HG02678 (cell line): ENCODE measurements at regions not wholly inside any gene's neighbourhood (a gene's known extent, or its start where the extent isn't known, plus 50 kb on each side); places are given as distances from the start of the nearest gene placed in this dataset.
"Not testable (repeated sequence)": the region's sequence is repeated elsewhere in the genome, so short reads cannot be mapped to it uniquely, and the experiment has no call there.

Experiments used
- ATAC-seq: cut with Tn5 transposase; IDR thresholded peaks from one replicate; pipeline ENCODE4 v1.9.1; 2021; ENCODE audit warnings: mild to moderate bottlenecking, moderate library complexity; ENCODE audit not compliant: unreplicated experiment

DNA sequence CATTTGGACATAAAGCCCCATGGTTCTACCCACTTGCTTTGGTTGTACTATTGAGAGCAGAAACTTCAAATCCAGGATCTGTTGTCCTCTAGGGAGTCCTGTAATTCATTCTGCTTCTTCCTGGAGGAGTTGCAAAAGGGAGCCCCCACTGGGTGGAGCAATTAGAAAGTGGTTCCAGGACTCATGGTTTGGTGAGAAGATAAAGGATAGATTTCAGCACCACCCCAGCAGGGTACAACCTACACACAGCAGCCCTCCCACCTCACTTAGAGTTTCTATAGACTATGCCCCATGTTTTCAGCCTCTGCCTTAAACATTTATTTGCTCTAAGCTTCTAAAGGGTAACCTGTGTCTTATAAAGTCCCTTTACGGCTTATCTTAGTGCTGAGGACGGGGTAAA lies 112.6 kb upstream of the ARRDC3 start:
- no peak for ATAC-seq

DNA sequence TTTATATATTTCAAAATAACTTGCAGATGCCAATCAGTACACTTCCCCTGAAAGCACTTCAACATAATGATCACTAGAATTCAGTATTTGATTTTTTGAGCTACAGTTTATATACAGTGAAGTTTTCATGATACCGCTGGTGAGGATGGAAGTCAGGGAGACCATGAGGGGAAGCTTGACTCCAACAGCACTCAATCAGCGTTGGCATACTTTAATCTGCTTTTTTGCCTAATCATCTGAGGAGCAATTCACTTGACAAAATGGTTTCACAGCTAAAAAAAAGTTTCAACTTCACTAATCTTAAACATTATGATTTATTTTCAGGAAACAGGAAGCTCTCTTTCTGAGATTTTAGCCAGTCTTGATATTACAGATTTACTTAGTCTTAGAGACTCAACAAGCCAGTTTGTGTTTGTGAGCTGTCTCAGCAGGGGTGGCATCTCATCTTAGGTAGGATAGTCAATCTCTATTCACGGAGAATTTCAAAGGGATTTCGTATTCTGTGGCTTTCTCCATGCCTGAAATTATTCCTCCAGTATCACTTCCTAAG lies 111.4 kb upstream of the ARRDC3 start:
- no peak for ATAC-seq

DNA sequence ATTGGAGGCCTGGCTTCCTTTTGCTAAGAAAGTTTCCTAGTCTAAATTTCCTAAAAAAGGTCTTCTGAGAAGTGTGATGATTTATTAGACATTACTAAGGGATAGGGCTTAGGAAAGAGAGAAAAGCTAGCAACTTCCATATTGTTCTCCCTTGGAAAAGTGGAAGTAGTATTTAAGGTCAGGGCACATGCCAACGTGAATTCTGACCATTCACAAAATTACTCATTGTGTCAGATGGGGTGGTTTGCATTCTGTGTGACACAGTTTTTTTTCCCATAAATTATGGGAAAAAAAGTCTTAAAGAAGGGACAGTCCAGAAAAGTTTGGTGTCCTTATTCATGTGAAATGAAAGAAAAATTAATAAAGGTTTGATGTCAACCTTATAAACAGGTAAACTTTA lies 110.0 kb upstream of the ARRDC3 start:
- no peak for ATAC-seq

DNA sequence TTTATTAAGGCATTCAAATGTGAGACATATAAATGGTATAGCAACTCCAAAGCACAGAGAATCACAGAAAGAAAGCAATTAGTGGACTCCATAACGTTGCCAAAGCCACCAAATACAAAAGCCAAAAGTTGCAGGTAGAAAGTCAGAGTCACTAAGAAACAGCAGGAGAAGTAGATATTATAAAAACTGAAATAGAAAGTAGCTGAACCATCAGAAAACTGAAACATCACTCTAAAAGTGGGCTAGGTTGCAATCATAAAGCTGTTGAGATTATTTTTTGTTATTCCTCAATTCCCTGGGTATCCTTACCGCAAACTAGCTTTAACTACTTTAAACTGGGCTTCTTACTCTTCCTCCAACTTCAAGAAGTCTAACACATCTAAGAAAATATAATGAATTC lies 108.1 kb upstream of the ARRDC3 start:
- no peak for ATAC-seq

DNA sequence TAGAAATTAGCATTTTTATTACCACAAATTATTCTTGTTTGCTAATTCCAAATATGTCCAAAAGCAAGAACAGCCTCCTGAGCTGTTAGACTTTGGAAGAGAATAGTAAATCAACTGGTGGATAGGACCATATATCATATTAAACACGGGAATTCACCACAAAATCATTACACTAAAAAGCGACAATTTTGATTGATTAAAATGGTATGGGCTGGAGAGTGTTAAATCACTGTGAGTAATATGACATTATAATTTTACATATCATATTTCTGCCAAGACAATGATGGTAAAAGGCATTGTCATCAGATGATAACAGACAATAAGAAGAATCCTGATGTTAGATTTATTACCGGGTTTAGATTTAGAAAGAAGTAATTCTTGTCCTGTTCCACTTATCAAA lies 107.2 kb upstream of the ARRDC3 start:
- ATAC-seq: no peak

DNA sequence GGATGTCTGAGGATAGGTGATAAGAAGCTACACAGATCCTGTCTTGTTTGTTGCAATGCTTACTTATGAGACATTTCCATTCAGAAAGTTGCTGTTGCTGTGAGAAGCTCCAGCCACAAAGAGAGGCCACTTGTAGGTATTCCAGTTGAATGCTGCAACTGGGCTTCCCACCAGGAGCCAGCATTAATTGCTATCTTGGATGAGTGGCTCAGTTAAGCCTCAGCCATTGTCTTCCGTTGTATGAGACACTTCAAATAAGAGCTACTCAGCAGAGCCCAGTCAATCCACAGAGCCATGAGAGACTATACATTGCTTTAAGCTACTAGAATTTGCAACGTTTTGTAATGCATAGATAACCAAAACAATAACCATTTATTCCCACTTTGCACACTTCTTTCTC lies 104.3 kb upstream of the ARRDC3 start:
- no peak for ATAC-seq

DNA sequence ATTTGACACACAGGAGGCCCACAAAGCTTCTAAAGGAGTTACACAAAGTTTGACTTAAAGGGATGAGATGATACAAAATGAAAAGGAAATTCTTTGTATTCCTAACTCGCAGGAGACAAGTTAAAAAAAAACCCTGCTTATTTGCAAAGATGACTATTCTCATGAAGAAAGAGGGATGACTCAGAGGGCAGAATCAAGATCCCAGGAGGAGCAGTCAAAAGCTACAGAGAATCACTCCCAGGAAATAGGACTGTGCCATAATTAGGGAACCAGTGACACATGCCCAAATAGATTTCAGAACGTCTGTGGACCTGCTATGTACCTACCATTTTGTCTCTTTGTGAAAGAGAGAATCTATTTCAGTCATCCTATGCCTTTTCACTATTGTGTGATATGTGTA lies 103.5 kb upstream of the ARRDC3 start:
- no peak for ATAC-seq

DNA sequence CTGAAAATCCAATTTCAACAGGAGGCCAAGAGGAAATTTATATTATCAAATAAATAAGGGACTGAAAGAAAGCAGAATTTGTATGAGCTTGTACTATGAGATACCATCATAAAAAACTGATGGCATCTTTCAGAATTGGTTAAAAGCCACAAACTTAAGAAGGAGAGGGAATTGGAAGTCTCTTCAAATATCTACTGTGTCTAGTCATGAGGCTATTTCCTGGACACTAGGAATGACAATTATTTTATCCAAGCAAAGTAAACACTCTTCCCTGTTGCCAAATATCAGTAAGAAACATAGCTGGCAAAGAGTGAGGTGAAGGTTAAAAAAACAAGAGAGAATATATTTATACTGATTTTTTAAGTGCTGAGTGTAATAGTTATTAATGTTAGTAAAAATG lies 101.5 kb upstream of the ARRDC3 start:
- no peak for ATAC-seq

DNA sequence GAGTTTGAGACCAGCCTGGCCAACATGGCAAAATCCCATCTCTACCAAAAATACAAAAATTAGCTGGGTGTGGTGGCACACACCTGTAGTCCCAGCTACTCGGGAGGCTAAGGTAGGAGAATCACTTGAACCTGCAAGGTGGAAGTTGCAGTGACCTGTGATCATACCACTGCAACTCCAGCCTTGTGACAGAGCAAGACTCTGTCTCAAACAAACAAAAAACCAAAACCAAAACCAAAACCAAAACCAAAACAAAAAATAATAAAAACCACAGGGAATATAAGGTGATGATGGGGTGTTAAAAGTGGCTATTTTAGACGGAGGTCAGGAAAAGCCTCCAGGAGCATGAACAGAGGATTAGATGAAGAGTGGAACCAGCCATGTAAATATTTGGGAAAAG lies 96.3 kb upstream of the ARRDC3 start:
- not testable (repeated sequence) for ATAC-seq

DNA sequence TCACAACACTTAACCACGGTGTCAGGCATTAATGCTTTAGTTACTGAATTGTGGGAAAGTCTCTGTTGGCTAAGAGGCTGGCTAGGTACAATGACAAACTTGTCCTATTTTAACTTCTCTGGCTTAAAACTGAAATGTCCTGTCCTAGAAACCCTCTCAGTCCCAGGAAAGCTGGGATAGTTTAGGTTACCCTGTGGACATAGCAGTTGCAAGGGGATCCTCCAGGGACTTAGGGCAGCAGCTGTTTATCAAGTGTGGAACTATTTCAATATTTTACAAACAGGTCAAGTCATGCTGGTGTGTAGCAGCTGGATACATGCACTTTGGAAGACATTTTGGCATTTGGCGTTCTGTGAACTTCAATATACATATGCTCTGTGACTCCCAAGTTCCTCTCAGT lies 95.0 kb upstream of the ARRDC3 start:
- ATAC-seq: no peak

DNA sequence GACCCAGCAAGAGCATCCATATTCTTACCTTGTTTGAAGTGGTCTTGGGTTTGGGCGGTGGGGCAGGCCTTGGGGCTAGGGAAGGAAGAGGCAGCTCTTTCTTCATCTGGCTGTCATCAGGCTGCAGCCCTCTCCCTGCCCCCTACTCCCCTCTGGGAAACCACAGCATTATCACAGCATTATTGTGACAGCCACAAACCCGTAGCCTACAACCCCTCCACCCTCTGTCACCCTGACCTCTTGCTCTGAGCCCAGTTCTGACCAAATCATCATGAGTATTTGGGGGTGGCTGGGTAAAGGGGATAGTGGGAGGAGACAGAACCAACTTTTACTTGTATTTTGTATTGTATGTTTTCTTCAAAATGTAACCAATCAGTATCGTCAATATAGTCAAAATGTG lies 94.3 kb upstream of the ARRDC3 start:
- ATAC-seq: no peak

DNA sequence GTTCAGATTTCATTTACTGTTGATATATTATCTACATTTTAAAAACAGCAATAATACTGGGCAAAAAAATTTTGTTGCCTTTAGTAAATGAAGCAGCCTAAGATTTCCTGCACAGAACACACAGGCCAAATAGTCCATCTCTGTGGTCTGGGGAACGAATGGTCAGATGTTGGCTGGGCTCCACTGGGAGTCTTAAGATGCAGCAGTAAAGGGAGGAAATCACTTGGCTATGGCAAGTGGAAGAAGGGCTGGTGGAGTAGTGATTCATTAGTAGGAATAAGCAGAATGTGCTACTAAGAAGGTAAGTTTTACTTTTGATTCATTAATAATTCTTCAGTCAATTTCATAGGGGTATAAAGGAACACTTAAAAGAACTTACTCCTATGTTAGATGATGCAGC lies 91.1 kb upstream of the ARRDC3 start:
- ATAC-seq: no peak

DNA sequence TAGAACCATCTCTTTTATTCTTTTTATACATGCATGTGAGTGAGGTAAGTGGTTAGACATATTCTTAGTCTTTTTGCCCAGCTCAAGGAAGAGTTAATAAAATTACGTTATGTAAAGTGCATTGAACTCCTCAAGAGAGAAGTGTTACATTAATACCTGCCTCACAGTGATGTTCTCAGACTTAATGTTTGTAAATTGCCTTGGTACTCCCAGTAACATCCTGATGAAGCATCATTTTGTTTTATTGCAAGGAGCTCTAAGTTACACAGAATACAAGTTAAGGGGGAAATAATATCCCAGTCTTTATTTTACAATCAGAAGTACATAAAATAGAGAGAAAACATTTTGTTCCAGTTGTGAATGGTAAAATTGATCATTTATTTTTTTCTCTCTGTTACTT lies 89.5 kb upstream of the ARRDC3 start:
- ATAC-seq: no peak

DNA sequence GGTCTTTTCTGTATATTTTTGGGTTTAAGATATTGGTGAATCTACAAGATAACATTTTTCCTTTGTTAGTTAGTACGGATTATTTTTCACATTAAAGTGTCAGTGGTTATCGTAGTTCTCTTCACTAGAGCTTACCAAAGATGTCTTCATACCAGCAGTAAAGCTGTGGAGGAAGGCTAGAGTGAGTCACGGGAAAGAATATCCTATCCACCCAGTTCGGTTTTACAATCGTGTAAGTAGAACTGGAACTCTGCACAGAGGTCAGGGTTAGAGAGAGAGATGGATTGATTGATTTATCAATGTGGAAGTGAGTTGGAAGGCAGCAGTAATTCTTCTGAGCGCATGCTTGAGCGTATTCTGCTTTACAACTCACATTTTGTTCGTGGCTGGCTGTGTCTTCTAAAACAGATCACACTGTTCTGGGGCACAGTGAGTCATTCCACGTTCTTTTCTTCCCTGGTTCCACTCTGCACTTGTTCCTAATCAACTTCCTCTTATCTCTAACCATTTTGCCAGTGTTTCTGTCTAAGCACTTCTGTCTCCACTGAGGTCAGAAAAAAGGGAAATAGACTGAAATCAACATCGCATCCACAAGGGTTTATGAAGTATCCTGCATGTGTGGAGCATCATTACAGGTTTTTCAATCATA lies 86.5 kb upstream of the ARRDC3 start:
- no peak for ATAC-seq

DNA sequence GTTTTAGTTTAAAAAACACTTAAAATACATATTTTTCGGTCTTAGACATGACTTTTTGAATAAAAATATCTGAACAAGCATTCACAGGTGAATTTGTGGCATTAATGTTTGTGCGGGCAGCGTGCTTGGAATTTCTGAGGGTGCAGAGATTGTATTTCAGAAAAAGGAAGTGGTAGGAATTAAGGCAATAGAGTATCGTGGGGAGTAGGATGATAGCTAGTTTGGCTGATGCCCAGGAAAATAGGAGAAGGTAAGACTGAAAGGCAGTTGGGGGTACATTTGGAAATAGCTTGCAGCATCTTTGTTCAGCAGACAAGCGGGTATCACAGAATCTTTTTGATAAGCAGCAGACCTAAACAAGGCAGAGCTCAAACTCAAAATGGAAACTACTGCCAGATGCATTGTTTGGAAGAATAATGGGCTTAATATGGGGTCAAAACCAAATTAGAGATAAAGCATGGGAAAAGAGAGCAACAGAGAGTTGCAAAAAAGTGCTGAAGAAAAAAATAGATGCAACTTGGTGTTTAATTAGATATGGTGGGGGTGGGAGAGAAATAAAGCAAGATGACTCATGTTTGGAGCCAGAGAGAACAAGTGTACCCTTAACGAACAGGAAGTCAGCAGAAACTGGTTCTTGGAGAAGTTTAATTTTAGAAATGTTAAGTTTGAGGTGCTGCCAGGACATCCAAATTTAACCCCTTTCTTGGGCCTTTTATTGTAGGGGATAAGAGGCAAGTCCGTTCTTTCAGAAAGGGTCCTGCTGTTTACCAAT lies 85.7 kb upstream of the ARRDC3 start:
- ATAC-seq: no peak

DNA sequence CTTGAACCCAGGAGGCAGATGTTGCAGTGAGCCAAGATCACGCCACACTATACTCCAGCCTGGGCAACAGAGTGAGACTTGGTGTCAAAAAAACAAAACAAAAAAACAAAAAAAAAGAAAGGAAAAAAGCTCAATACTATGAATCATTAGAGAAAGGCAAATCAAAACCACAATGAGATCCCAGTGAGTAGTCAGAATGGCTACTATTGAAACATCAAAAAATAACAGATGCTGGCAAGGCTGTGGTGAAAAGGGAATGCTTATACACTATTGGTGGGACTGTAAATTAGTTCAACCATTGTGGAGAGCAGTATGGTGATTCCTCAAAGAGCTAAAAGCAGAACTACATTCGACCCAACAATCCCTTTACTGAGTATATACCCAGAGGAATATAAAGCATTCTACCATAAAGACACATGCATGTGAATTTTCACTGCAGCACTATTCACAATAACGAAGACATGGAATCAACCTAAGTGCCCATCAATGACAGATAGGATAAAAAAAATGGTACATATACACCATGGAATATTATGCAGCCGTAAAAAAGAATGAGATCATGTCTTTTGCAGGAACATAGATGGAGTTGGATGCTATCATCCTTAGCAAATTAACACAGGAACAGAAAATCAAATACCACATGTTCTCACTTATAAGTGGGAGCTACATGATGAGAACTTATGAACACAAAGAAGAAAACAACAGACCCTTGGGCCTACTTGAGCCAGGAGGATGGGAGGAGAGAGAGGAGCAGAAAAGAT lies 81.9 kb upstream of the ARRDC3 start:
- no peak for ATAC-seq

DNA sequence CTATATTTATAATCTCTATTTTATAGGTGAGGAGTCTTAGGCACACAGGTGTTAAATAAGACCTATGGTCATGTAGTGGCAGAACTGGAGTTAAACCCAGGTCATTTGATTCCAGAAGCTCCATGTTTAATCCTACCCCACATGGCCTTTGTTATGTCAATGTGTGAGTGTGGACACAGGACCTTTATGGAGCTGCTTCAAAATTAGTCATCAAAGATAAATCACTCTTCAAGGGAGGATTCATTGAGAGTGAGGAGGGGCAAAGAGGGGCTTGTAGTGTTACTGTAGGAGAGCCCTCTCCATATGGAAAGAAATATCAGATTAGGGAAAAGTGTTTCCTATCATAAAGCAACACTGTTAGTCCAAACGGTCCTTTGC lies 74.6 kb upstream of the ARRDC3 start:
- ATAC-seq: no peak

DNA sequence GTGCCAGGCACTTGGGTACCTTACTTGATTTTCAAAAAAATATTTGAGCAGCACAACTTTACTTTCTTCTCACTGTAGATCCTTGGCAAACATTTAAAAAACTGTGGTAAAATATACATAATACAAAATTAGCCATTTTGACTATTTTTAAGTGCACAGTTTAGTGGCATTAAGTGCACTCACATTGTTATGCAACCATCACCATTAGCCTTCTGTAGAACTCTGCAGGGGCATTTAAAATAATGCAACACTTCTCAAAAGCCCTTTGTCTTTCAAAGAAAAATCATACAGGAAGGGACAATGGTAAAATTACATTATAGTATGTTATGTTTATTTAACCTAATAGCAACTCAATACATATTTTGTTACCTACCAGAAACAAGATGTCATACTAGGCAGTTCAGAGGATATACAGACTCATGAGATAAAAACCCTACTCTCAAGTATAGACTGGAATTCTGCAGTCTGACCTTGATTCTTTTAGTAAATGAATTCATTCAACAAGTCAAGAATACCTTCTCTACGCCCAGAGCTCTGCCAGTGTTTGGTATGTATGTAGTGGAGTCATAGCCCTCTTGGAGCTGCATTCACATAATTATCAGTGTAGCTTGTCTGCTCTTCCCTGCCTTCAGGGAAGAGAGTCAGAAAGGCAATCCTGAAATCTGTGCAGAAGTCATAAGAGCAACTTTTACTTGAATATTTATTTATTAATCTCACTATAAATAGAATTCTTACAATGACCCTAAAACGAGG lies 74.0 kb upstream of the ARRDC3 start:
- no peak for ATAC-seq

DNA sequence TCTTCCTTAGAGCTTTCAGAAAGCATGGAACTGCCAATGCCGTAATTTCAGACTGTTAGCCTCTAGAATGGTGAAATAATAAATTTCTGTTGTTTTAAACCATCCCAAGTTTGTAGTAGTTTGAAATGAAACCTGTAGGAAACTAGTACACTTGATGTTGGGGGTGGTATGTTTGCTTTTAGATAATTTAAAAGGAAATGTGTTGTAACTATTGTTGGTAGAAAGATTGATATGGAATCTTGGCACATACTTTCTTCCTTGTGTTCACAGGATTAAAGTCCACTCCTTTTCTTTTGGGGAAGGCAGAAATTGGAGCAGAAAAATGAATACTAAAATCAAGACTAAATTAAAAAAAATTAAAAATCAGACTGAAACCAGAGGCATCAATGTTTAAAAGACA lies 66.0 kb upstream of the ARRDC3 start:
- no peak for ATAC-seq

DNA sequence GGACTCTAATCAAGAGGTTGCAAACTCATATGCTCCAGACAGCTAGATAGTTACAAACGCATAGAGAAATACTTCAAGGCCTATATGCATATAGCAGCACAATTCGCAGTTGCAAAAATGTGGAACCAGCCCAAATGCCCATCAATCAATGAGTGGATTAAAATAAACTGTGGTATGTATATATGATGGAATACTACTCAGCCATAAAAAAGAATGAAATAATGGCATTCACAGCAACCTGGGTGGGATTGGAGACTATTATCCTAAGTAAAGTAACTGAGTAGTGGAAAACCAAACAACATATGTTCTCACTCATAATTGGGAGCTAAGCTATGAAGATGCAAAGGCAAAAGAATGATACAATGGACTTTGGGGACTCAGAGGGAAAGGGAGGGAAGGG lies 65.0 kb upstream of the ARRDC3 start:
- ATAC-seq: not testable (repeated sequence)

DNA sequence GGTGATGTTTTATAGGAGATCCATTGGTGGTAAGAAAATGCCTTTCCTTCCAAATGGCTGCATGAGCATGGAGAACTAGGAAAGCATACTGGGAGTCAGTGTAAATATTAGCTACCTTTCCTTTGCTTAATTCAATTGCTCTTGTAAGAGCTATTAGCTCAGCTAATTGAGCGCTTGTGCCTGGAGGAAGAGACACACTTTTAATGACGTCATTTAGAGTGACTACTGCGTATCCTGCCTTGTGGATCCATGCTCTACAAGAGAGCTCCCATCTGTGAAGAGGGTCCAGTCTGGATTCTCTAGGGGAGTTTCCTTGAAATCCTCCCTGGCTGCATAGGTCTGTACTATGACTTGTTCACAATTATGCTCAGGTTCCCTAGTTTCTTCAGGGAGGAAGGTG lies 63.8 kb upstream of the ARRDC3 start:
- not testable (repeated sequence) for ATAC-seq
